B cell (primary cell): ENCODE measurements at regions not wholly inside any gene's neighbourhood (a gene's known extent, or its start where the extent isn't known, plus 50 kb on each side); places are given as distances from the start of the nearest gene placed in this dataset.

Experiments
- ATAC-seq: fragments of 200-7000 bp; cut with Tn5 transposase; one replicate; pipeline ENCODE4 v1.10.0; 2021; ENCODE audit warnings: low read depth, mild to moderate bottlenecking, moderate number of reproducible peaks, moderate library complexity
- CTCF ChIA-PET: fragments of 350-600 bp; sonication (Branson Sonifier 250); formaldehyde crosslinking; loops from one replicate; lab custom pipeline; 2021; ENCODE audit warnings: antibody characterized with exemption, inconsistent platforms; lab: Charles Lee
- POLR2A ChIA-PET: fragments of 350-600 bp; sonication (Branson Sonifier 250); formaldehyde crosslinking; loops from one replicate; lab custom pipeline; 2021; ENCODE audit warnings: antibody characterized with exemption; lab: Charles Lee
- DNase-seq: peaks from one replicate; pipeline ENCODE4 v3.0.0; 2013
- H2AFZ ChIP-seq: 2 replicates; pipeline ENCODE4 v1.6.1; 2012; ENCODE audit warnings: mild to moderate bottlenecking, low read depth, low read length; ENCODE audit not compliant: insufficient read depth, poor library complexity, severe bottlenecking
- H3K27ac ChIP-seq, 2 donors: 1 replicate in 1 of 2; 2 replicates in 1 of 2; pipeline ENCODE4 v1.5.1; 2012 to 2013; ENCODE audit warnings: low read length in 2 of 2, mild to moderate bottlenecking in 2 of 2, moderate library complexity in 1 of 2
- H3K27me3 ChIP-seq, 4 experiments: fragments of 200-600 bp in 1 of 4; sonication (generic) in 1 of 4; replicated peaks in 1 of 4; 1 replicate in 2 of 4; 2 replicates in 2 of 4; pipeline versions ENCODE4 v1.6.1 to v1.7.0; 2013 to 2016; ENCODE audit warnings: low read length in 3 of 4, mild to moderate bottlenecking in 2 of 4, mixed read lengths in 1 of 4, moderate library complexity in 1 of 4; ENCODE audit not compliant: insufficient read depth in 4 of 4, control insufficient read depth in 3 of 4; ENCODE audit errors: control extremely low read depth in 1 of 4
- H3K36me3 ChIP-seq, 2 experiments: replicated peaks in 1 of 2; 1 replicate in 1 of 2; 2 replicates in 1 of 2; pipeline versions ENCODE4 v1.6.1 to v1.7.1; 2013; ENCODE audit warnings: low read length in 1 of 2; ENCODE audit not compliant: insufficient read depth in 2 of 2, control insufficient read depth in 1 of 2; ENCODE audit errors: control extremely low read depth in 1 of 2, extremely low read depth in 1 of 2
- H3K4me1 ChIP-seq, 2 donors: fragments of 200-600 bp in 1 of 2; sonication (generic) in 1 of 2; 1 replicate in 1 of 2; 2 replicates in 1 of 2; pipeline versions ENCODE4 v1.5.1 to v1.6.1; 2013 to 2017; ENCODE audit warnings: low read length in 2 of 2; ENCODE audit not compliant: control insufficient read depth in 2 of 2, insufficient read depth in 2 of 2
- H3K4me2 ChIP-seq: replicated peaks from 2 replicates; pipeline ENCODE3; 2012; ENCODE audit warnings: mild to moderate bottlenecking, low read depth, low read length; ENCODE audit not compliant: poor library complexity, severe bottlenecking
- H3K4me3 ChIP-seq, 5 experiments: fragments of 200-600 bp in 1 of 5; sonication (generic) in 1 of 5; 1 replicate in 3 of 5; 2 replicates in 2 of 5; pipeline versions ENCODE4 v1.5.1 to v1.7.0; 2011 to 2016; ENCODE audit warnings: low read length in 4 of 5, mild to moderate bottlenecking in 4 of 5, low read depth in 2 of 5, control low read depth in 1 of 5, moderate library complexity in 1 of 5; ENCODE audit not compliant: insufficient read depth in 1 of 5; ENCODE audit errors: control extremely low read depth in 1 of 5, extremely low read depth in 1 of 5
- H3K79me2 ChIP-seq: fragments of 200-600 bp; sonication (generic); one replicate; pipeline ENCODE4 v1.6.0; 2016; ENCODE audit warnings: low read length; ENCODE audit not compliant: control insufficient read depth, insufficient read depth
- H3K9ac ChIP-seq: fragments of 200-600 bp; sonication (generic); 2 replicates; pipeline ENCODE4 v1.6.1; 2017; ENCODE audit warnings: mild to moderate bottlenecking, low read length, moderate library complexity
- H3K9me3 ChIP-seq, 3 donors: one replicate each; pipeline versions ENCODE4 v1.6.1 to v1.7.1; 2013; ENCODE audit warnings: low read length in 2 of 3; ENCODE audit not compliant: control insufficient read depth in 2 of 3, insufficient read depth in 1 of 3; ENCODE audit errors: control extremely low read depth in 1 of 3
- H4K20me1 ChIP-seq: 2 replicates; pipeline ENCODE4 v1.6.0; 2012; ENCODE audit warnings: mild to moderate bottlenecking, low read length; ENCODE audit not compliant: insufficient read depth, control insufficient read depth, poor library complexity, severe bottlenecking
- H3K27ac Mint-ChIP-seq: one replicate; pipeline ENCODE4 v1.8.0; 2021; ENCODE audit warnings: mixed read lengths
- H3K27me3 Mint-ChIP-seq: one replicate; pipeline ENCODE4 v1.8.0; 2021; ENCODE audit warnings: mixed read lengths
- H3K4me1 Mint-ChIP-seq: one replicate; pipeline ENCODE4 v1.8.0; 2021; ENCODE audit warnings: mixed read lengths
- H3K4me3 Mint-ChIP-seq: one replicate; pipeline ENCODE4 v1.8.0; 2021; ENCODE audit warnings: mixed read lengths
- H3K9me3 Mint-ChIP-seq: one replicate; pipeline ENCODE4 v1.8.0; 2022; ENCODE audit warnings: mixed read lengths; ENCODE audit not compliant: insufficient read depth
- CTCF ChIP-seq: fragments of 200-600 bp; IDR thresholded peaks from one replicate; pipeline ENCODE4 v1.8.0; 2022; ENCODE audit warnings: antibody characterized with exemption, mild to moderate bottlenecking
- EZH2 ChIP-seq: IDR thresholded peaks from 2 replicates; pipeline ENCODE4 v1.6.1; 2012; ENCODE audit warnings: borderline replicate concordance, low read depth, mild to moderate bottlenecking, moderate library complexity, low read length; ENCODE audit not compliant: insufficient read depth, poor library complexity, severe bottlenecking
- WGBS: methylation state at CpG from one replicate; pipeline ENCODE4 v1.1.5; 2013; ENCODE audit warnings: missing lambda C conversion rate; ENCODE audit not compliant: insufficient coverage; 5-methylcytosine and 5-hydroxymethylcytosine counted together
- intact Hi-C: fragments of 100-400 bp; cut with micrococcal nuclease; formaldehyde crosslinking; loops from one replicate; pipeline ENCODE4 v1.10.0; 2022

- peaks cover 69% of the 10 kb centered on the region for H3K79me2 ChIP-seq
- Mint-ChIP-seq H3K4me3 (peak overlapping the region; percentile 70), H3K27ac (peak overlapping the region; percentile 7), H3K4me1 (peaks cover 59% of the 10 kb centered on the region), H3K9me3 (no peaks in the 10 kb centered on the region), H3K27me3 (no peaks in the 10 kb centered on the region)
- H3K9ac ChIP-seq = peak overlapping the region; percentile 24
- WGBS = no CpG with 5 or more reads among the region's 3 CpGs
- no peak for ATAC-seq
- no peaks in the 10 kb centered on the region for H3K9me3 ChIP-seq
- peaks cover 53 to 58% of the 10 kb centered on the region in 2 donors for H3K4me1 ChIP-seq
- TF ChIP-seq CTCF (no peak), EZH2 (no peak)
- H3K27me3 ChIP-seq = no peaks in the 10 kb centered on the region
- H3K27ac ChIP-seq = no peak overlapping the region
- peak overlapping the region in 1 of 5 experiments; percentile 18 for H3K4me3 ChIP-seq
- DNase-seq = no peak
- no peak overlapping the region for H2AFZ ChIP-seq
- H3K4me2 ChIP-seq = peak overlapping the region; percentile 74
- ChIA-PET CTCF (interaction anchor here (1.7 kb wide), 1 partner anchor 39 kb away, joined by 5 read pairs; no protein-coding TSS in a partner anchor), POLR2A (interaction anchor here (3.5 kb wide), 1 partner anchor 40 kb away, joined by 51 read pairs; a partner anchor contains a TSS)
- intact Hi-C loops = no loop called here
- H3K36me3 ChIP-seq = peaks cover 5 to 26% of the 10 kb centered on the region in 2 experiments
- H4K20me1 ChIP-seq = peaks cover 37% of the 10 kb centered on the region
Observed at GRCh38 chr1:149846042-149846441, 53.3 kb upstream of the BOLA1 start.

GRCh38 chr1:149846593-149847466, 52.5 kb upstream of the BOLA1 start:
- no peaks in the 10 kb centered on the region for H3K9me3 Mint-ChIP-seq
- peaks cover 59% of the 10 kb centered on the region for H3K4me1 Mint-ChIP-seq
- no peaks in the 10 kb centered on the region for H3K27me3 Mint-ChIP-seq
- TF ChIP-seq EZH2 (no peak), CTCF (no peak)
- DNase-seq = peak; percentile 4
- H2AFZ ChIP-seq = no peak overlapping the region
- H3K79me2 ChIP-seq = peaks cover 69% of the 10 kb centered on the region
- no peak overlapping the region for H3K4me3 ChIP-seq
- peaks cover 37% of the 10 kb centered on the region for H4K20me1 ChIP-seq
- no peak for ATAC-seq
- WGBS = 93% methylated on average over 2 of the region's 3 CpGs
- H3K4me3 Mint-ChIP-seq = peak overlapping the region; percentile 5
- H3K9ac ChIP-seq = no peak overlapping the region
- H3K4me2 ChIP-seq = peak overlapping the region; percentile 32
- CTCF ChIA-PET = no interaction called here
- no peaks in the 10 kb centered on the region for H3K9me3 ChIP-seq
- H3K27me3 ChIP-seq = no peaks in the 10 kb centered on the region
- intact Hi-C loops = no loop called here
- peak overlapping the region in 1 of 2 donors; percentile 30 for H3K27ac ChIP-seq
- H3K4me1 ChIP-seq = peaks cover 53 to 58% of the 10 kb centered on the region in 2 donors
- POLR2A ChIA-PET = no interaction called here
- H3K27ac Mint-ChIP-seq = no peak overlapping the region
- H3K36me3 ChIP-seq = peaks cover 5 to 26% of the 10 kb centered on the region in 2 experiments
